ENCODE measurements at regions not wholly inside any gene's neighbourhood (a gene's known extent, or its start where the extent isn't known, plus 50 kb on each side); places are given as distances from the start of the nearest gene placed in this dataset.
A peak's percentile ranks its signal among the peaks of the same experiment; 100 is the strongest.

DNA sequence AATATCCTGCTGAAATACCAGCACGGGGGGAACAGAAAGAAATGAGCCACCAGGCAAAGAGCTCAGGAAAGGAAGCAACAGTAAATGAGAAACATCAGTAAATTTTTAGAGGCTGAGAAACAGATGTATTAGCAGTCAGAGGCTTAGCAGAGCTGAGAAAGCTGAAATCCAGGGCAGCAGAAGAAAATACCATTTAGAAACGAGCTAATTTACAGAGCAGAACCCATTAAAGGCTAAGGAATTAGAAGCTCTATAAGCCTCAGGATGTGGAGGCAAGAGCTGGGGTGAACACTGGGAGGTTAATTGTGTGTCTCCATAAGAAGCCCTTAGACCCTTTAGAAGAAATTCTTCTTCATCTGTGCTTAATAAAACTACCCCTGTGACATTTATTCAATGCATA is 178.6 kb upstream of the RGS17 start:
- no peak overlapping the region for H3K4me2 ChIP-seq (ENCODE audit: insufficient read depth, insufficient read length, low read length)
- no peaks in the 10 kb centered on the region for H4K20me1 ChIP-seq (ENCODE audit: control insufficient read depth, insufficient read depth, insufficient read length)
- WGBS (ENCODE audit: extremely low coverage, insufficient read length, low lambda C conversion rate) = no CpG with 5 or more reads among the region's 2 CpGs
- no peak overlapping the region for H2AK5ac ChIP-seq (ENCODE audit: insufficient read length, low read length)
- no peak overlapping the region for H3K23ac ChIP-seq (ENCODE audit: insufficient read length, low read depth, low read length)
- H3K79me2 ChIP-seq (ENCODE audit: insufficient read depth, low read length) = no peaks in the 10 kb centered on the region
- H2BK15ac ChIP-seq (ENCODE audit: low read depth, low read length) = no peak overlapping the region
- H3K4me1 ChIP-seq (ENCODE audit: insufficient read depth, low read length) = no peaks in the 10 kb centered on the region
- H3K27ac ChIP-seq (ENCODE audit: insufficient read length, low read depth, low read length) = no peak overlapping the region
- H2BK5ac ChIP-seq (ENCODE audit: insufficient read length, low read length) = no peak overlapping the region
- H4K91ac ChIP-seq (ENCODE audit: insufficient read length, low read depth, low read length) = no peak overlapping the region
- Mint-ChIP-seq H3K4me3 (no peak overlapping the region), H3K9me3 (no peaks in the 10 kb centered on the region), H3K36me3 (ENCODE audit: insufficient read depth in 1 of 3, low read depth in 3 of 3) (no peaks in the 10 kb centered on the region), H3K27me3 (ENCODE audit: low read depth) (no peaks in the 10 kb centered on the region), H3K27ac (peak overlapping the region in 2 of 3 experiments; percentile 10 to 78; a peak in 2 of 7 replicates), H3K4me1 (peaks cover 0 to 7% of the 10 kb centered on the region in 2 experiments; a peak in 1 of 4 replicates)
- no peaks in the 10 kb centered on the region for H3K23me2 ChIP-seq (ENCODE audit: insufficient read length, low read depth, low read length, poor library complexity, severe bottlenecking)
- TF ChIP-seq, protein P1, sequence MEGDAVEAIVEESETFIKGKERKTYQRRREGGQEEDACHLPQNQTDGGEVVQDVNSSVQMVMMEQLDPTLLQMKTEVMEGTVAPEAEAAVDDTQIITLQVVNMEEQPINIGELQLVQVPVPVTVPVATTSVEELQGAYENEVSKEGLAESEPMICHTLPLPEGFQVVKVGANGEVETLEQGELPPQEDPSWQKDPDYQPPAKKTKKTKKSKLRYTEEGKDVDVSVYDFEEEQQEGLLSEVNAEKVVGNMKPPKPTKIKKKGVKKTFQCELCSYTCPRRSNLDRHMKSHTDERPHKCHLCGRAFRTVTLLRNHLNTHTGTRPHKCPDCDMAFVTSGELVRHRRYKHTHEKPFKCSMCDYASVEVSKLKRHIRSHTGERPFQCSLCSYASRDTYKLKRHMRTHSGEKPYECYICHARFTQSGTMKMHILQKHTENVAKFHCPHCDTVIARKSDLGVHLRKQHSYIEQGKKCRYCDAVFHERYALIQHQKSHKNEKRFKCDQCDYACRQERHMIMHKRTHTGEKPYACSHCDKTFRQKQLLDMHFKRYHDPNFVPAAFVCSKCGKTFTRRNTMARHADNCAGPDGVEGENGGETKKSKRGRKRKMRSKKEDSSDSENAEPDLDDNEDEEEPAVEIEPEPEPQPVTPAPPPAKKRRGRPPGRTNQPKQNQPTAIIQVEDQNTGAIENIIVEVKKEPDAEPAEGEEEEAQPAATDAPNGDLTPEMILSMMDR (conservative IDR thresholded peaks at IDR 0.05) = no peak
- H3K18ac ChIP-seq (ENCODE audit: insufficient read length, low read depth, low read length) = no peak overlapping the region
- H3T11ph ChIP-seq (ENCODE audit: low read length) = no peak overlapping the region
- no peak overlapping the region for H2BK120ac ChIP-seq (ENCODE audit: low read depth, low read length, poor library complexity, severe bottlenecking)
- no peak overlapping the region for H2BK12ac ChIP-seq (ENCODE audit: insufficient read length, low read depth, low read length)
- H4K8ac ChIP-seq (replicated peaks; ENCODE audit: insufficient read length, low read depth, low read length) = no peak overlapping the region
- H4K5ac ChIP-seq (ENCODE audit: insufficient read length, low read depth, low read length) = no peak overlapping the region
- no peak overlapping the region for H3K9ac ChIP-seq (ENCODE audit: extremely low read depth, insufficient read length, low read length)
- no peaks in the 10 kb centered on the region for H3K79me1 ChIP-seq (ENCODE audit: insufficient read depth, low read depth, low read length, poor library complexity, severe bottlenecking)
- DNase-seq = no peak
- H3K56ac ChIP-seq (ENCODE audit: insufficient read length, low read depth, low read length) = no peak overlapping the region
- no peak overlapping the region for H2BK20ac ChIP-seq (ENCODE audit: low read depth, low read length, poor library complexity, severe bottlenecking)
- no peak overlapping the region for H2AFZ ChIP-seq (ENCODE audit: low read length)
- H3K27me3 ChIP-seq (ENCODE audit: insufficient read depth, low read length) = no peaks in the 10 kb centered on the region
- H3K4ac ChIP-seq (ENCODE audit: low read depth, low read length) = no peak overlapping the region
- no peaks in the 10 kb centered on the region for H3K9me3 ChIP-seq (ENCODE audit: control insufficient read depth, low read depth, low read length)
- no peak overlapping the region for H3K14ac ChIP-seq (ENCODE audit: insufficient read depth, low read length)
